ENCODE measurements at regions not wholly inside any gene's neighbourhood (a gene's known extent, or its start where the extent isn't known, plus 50 kb on each side); places are given as distances from the start of the nearest gene placed in this dataset.

DNA sequence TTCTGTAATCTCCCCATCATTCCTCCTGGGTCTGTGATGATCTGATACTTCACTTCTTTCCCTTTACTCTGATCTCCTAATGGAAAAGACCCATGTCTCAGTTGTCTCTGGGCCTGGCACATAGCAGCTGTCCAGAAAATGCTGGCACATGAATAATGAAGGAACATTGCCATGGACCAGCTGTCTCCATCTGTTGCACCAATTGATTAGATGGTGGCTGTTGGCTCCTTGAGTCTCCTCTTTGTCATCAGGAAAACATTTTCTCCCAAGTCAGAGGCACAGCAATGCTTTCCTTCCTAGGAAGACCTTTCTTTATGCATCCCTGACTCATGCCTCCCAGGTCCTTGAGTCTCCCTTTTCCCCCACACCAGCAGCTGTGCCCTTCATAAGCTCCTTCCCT is 286.2 kb upstream of the CXCR4 start:
- no peak for DNase-seq

DNA sequence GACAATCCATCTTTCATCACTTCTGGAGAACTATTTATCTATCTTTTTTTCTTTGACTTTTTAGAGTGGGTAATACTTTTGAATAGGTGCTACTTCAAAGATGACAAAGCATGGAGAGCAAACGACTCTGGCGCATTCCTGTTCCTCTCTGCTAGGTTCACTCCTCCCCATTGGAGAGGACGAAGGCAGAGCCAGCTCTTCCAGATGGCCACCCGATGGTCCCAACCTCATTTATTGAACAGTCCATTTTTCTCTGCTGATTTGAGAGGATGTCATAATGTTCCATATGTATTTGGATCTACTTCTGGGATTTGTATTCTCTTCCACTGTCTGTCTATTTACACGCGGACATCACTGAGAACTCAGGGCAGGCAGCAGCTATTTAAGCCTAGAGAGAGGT is 284.3 kb upstream of the CXCR4 start:
- DNase-seq = no peak

DNA sequence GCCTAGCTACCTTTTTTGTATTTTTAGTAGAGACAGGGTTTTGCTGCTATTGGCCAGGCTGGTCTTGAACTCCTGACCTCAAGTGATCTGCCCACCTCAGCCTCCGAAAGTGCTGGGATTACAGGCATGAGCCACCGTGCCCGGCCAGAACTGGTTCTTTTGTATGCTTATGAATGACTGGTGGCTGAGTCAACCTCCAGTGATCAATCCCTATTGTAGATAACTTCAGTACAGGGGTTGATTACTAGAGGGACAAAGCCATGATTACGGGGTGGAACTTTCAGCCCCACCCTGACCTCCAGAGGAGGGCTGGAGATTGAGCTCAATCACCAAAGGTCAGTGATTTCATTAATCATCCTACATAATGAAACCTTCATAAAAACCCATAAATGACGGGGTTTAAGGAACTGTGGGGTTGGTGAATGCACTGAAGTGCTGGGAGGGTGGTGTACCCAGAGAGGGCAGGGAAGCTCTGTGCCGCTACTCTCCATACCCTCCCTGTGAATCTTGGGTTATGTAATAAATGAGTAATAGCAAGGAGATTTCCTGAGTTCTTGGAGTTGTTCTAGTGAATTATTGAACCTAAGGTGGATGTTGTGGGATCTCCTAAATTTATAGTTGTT is 281.8 kb upstream of the CXCR4 start:
- no peak for DNase-seq

DNA sequence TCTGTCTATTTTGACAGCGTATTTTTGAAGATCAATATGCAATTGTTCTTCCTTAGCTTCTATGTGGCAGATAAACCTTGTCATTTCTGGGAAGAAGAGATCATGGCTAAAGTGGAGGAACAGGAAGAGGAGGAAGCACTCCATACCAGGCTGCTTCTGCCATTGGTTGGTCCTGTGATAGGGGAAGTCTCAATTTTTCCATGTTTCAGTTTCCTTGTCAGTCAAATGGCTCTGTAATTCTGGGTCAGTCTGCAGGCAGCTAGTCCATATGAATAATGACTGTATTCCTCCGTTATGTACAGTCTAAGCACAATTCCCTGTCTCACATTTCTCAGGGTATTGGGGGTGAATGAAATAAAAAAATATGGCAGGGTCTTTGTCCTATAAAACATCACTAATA is 277.6 kb upstream of the CXCR4 start:
- no peak for DNase-seq

DNA sequence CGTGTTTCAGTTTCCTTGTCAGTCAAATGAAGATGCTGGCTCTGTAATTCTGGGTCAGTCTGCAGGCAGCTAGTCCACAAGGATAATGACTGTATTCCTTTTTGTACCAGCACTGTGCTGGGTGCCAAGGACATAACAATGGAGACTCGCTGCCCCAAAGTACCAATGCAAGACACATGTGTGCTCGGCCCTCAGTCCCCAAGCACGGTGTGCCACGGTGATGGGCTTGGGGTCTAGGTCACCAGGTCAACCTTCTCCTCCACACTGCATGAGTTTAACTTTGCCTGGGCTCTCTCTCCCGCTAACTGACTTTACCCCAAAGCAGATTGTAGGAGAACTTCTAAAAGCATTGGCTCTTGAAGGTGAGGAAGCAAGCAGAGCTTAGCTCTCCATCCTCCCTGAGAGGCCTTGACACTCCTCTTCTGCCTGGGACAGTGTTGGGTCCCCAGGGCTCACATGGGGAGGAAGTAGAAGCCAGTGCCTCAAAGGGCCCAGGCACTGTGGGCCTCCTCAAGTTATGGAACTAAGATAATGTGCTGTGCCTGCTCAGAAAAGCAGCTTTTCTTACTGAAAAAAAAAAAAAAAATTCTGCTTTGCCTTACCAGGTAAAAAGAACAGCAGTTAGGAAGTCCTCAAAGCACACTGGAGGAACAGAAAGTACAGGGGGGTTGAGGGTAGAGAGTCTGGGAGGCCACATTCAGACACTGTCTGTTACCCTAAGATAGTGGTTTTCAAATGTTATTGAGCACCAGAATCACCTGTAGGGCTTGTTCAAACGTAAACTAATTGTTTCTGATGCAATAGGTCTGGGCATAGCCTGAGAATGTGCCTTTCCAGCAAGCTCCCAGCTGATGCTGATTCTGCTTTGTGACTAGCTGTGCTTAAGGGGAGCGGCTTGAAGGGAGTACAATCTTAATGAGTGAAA is 276.4 kb upstream of the CXCR4 start:
- no peak for DNase-seq

DNA sequence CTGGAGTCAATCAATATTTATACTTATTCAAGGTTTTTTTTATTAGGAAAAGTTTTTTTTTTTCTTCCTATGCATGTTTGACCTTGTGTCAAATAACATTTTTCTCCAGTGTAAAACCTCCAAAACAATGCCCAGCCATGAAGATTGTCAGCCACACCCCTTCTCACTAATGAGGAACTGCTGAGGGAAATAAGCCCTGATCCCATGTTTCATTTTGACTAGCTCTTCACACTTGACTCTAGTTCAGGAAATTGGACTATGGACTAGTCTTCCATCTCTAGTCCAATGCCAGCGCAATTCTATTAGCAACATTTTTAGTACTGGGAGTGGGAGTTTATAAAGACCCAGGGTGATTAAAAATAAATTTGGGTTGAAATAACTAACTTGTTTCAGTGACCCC is 275.6 kb upstream of the CXCR4 start:
- no peak for DNase-seq

DNA sequence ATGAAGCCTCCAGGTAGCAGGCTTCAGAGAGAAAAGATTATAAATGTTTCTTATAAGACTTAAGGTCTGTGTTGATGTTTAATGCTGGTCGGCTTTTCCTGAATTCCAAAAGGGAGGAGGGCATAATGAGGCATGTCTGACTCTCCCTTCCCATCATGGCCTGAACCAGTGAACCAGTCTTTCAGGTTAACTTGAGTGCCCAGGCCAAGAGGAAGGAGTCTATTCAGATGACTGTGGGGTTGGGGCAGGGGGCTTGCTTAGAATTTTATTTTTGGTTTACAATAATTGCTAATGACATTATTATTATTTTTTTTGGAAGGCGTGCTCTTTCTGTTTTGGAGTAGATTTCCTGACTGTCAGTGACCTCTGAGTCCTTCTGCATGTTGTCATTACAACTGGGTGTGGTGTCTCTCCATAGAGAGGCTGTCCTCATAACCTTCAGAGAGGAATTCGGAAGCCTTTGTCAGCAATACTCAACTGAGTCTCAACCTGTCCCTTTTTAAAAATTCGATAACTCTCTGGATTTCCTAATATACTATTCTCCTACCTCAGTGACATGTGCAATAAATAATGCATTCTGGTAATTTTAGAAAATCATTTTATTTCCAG is 275.1 kb upstream of the CXCR4 start:
- no peak for DNase-seq

DNA sequence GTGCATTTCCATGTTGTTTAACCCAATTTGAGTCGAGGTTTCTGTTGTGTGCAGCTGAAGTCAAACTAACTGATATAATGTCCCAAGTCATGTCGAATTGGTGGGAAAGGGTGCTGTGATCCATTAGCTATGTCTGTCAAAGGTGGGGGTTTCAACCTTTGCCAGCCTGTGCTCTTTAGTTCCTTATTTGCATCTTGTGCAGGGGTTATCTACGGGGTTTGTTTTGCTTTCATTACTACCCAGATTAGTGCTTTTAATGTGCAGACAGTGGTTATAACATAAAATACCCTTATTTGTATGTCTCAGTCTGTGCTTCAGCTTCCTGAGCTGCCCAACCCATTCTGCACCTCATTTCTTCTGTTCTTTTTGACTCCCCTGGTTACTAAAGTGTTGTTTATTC is 271.9 kb upstream of the CXCR4 start:
- no peak for DNase-seq

DNA sequence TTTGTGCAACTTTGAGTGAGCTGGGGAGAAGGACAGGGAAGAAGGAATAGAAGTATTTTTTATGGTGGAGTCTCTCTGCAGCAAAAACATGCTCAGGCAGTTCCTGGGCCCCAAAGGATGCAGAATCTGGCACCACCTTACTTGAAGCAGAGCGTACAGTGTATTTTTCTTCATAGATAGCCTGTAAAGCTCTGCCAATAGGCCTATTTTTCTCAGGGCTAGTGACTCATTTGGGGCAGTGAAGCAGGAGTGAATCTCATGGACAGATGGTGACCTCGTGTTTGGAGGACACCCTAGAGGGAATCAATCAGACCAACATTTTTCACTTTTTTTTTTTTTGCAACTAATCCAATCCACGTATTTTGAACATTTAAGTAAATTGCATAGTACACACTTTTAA is 268.1 kb upstream of the CXCR4 start:
- no peak for DNase-seq

DNA sequence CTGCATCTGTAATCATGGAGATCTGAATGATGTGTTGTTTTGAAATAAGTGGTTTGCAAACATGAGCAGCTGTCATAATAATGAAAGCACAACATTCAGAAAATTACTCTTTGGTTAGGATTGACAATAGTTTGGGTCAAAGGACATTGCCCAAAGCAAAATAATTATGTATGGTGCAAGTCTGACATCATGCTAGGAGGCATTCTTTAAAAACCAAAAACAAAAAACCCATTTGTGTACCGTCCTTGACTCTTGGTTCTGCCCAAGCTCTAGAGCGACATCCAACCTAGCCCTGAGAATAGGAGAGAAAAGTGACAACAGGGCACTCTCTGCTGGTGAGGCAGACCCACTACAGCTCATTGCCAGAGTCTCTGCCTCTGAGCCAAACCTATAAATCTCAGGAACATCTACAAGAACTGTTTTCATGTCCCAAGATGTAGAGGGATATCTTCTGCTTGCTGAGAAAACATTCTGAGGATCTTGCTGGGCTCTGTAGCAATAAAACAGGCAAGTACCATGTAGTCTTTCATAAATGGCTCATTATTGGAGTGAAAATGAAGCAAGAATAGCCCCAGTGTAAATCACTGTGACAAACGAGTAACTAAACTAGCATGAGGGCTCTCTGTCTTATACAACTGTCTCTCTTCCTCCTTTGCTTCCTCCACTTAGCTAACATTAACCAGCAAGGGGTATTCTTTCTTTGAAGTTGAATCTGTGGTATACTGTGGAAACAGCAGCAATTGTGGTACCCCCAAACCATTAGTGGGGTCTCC is 266.8 kb upstream of the CXCR4 start:
- DNase-seq = peak; percentile 16

DNA sequence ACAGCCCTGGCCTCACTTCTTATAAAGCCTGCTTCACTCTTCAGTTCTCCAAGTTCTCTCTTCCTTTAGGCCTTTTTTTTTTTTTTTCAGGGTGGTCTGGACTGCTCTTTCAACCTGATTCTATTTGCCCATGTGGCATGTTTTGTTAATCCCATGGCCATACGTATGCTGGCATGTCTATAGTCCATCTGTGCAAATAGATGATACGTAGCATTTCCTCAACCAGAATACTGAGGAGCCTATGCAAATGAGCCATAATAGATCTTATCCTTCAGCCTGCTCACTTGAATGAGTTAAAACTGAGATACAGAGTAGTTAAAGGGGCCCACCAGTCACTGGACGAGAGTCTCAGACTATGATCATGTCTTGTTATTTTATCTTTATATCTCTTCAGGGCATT is 265.2 kb upstream of the CXCR4 start:
- no peak for DNase-seq

DNA sequence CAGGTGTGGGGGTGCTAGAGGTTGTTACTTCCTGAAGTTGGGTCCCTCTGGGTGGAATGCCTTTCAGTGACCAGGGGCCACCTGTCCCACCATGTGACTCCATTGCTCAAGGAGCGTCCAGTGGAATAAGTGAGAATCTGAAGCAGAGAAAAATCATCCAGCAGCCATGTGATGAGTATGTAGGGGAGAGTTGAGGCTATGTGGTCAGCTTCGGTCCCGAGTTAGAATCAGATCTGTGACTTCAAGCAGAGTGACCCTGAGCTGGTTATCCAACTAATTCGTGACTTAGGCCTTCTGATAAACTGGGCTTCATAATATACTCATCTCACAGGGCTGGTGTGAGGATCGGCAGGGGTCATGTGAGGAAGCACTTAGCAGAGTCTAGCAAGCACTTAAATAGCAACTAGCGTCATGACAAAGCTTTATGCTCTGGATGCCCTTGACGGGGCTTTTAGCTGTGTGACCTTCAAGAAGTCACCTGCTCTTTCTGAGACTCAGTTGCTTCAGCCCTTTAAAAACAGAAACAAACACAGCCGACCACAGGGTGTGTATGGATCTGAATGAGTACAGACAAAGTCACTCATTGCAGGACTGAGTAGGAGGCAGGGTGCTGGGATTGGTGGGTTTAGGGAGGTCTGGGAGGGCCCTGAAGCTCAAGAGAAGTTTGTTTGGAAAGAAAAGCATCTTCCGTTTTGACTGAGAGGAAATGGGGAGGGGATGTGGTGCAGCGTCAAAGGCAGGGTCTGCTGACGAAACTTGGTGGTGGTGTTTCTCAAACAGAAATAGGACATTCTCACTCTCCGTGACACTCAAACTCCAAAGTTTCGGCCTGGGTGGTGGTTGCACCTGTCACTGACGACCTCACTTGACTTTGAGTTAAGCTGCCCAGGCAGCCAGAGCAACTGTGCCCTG is 264.0 kb upstream of the CXCR4 start:
- DNase-seq = no peak

DNA sequence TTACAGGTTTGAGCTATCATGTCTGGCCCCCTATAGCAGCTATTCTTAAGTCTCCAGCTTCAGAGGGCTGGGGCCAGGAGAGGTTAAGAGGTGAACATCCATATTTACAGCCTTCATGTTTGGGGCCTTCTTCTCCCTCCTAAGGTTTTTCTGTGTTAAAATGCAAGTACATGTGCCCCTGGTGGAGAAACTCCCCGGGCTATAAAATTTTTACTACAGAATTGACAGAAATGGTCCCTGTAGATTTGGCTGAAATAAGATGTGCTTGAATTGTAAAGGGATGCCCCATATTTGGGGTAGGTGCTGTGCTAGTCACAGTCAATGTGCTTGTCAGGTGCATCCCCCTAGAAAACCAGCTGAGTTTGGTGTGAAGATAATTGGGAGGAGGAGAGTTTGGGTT is 263.3 kb upstream of the CXCR4 start:
- no peak for DNase-seq

DNA sequence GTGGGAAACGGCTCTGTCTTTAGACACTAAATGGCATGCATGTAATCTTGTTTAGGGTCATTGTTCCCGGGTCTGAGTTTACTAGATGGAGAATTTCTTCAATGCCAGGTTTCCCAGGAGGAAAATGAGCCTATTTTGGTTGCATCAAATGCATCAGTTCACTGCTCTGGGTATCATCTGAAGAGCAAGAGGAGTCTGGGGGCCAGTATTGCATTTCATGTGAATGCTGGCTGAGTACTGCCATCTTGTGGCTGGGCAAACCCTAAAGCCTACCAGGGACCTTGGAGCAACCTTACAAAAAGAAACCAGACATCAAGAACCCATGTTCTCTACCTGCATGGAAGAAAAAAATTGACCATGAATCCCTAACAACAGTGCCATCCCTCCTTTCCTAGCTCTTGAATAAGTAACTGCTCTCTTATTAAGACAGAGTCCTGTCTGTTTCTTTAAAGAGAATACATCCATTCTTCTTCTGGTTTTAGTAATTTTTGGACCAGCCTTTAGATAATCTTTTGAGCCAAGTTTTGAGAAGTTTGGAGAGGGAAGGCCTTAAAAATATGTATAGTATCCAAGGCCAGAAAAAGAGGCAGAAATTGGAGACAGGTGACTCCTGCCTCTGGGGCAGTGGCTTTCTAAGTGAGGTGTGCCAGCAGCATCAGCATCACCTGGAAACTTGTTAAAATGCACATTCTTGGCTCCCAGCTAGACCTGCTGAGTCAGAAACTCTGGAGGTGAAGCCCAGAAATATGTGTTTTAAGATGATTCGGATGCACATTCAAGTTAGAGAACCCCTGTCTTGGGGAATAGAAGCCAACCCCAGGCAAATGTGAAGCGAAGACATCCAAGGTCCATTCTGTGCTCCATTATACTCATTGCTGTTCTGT is 261.0 kb upstream of the CXCR4 start:
- DNase-seq = no peak

DNA sequence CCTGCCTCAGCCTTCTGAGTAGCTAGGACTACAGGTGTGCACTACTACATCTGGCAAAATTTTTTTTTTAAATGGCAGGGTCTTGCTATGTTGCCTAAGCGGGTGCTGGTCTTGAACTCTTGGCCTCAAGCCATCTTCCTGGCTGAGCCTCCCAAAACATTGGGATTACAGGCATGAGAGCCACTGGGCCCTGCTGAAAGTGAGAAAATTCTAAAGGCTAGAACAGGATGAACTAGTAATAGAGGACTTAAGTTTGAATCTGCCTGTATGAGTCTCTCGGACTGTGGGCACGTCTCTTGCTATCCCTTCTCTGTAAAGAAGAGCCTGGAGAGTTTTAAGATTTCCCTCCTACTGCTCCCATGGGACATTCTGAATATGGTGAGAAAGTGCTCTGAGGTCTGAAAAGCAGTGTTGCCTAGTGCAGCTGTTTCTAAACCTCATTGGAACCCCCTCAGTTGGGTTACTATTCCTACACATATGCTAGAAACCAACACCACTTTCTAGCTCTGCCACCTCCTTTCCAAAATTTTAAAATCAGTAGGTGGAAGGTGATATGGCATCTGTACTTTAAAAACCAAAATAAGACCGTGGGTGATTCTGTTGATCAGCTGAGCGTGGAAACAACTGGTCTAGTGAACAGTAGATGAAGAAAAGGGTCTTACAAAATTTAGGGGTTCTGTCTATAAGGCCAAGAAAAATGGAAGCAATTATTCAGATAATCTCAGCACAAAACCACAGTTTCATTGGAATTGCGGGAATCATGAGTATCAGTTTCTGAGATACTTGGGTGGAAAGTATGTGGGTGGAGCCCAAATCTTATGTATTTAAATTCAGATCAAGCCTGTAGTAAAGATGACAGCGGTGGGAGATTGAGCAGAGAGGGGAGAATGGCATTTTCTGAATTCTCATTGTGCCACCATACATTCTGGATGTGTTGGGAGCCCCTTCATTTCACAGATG is 259.8 kb upstream of the CXCR4 start:
- no peak for DNase-seq

DNA sequence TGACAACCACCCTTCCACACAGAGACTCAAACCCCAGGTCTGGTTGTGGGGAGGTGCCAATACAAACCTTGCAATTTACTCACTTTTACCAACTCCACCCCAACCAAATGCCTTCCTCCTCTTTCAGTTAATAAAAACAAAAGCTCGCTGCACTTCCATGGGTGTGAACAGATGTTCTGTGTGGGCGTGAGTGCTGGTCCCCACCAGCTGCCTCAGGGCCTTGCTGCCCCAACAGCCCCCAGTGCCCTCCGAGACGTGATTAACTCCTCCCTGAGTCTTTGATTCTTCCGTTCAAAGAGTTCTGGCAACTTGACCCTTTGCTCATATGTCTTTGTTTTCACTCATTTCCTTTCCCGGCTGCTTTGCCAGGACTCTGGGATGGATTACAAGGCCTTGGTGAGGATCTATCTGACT is 258.9 kb upstream of the CXCR4 start:
- peak; percentile 42 for DNase-seq

DNA sequence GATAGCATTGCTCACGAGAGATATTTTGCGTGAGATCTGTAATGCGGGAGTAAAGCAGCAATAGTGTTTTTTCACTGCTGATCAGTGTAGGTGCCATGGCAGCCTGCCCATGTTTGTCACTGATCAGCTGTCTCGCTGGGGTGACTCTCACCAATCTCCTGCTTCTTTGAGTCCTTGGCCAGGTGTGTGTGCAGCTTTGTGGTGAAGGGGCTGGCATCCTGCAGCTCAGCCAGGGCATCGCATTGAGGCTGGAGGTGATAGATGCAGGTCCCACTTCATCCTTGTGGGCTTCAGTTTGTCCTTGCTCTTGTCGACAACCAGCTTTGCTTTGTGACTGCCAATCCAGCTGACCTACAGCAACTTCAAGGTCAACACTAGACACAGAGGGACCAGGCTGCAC is 258.3 kb upstream of the CXCR4 start:
- no peak for DNase-seq

DNA sequence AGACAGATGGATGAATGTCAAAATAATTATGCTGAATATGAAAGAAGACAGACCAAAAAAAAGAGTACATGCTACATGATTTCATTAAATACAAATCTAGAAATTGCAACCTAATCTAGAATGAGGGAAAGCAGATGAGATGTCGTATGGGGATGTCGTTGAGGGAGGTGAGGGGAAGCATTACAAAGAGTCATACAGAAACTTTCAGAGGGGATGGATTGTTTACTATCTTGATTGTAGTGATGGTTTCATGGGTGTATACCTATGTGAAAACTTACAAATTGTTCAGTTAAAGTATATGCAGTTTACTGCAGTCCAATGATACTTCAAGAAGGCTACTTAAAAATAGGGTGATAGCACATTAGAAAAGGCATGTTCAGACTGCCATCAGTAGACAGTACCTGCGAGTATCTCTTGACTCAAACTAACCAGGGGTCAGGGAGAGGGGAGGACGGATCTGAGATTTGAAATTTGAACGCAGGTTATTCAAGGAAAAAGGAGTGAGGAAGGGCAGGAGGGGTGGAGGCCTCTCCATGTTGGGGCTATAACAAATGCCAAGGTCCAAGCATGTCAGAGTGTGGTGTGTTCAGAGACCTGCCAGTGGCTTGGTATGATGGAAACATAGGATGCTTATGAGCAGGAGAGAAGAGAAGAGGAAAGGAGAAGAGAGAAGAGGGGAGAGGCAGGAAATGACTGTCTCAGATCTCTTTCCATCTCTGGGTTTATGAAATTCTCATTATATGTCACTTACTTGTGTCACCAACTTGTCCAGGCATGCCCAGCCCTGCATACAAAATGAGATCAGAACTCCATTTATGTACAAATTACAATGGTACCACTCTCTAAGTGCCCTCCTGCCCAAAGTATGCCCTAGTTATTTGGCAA is 257.3 kb upstream of the CXCR4 start:
- no peak for DNase-seq

All from right kidney (tissue), 1 donor.